GM18519 (cell line): ENCODE measurements at regions not wholly inside any gene's neighbourhood (a gene's known extent, or its start where the extent isn't known, plus 50 kb on each side); places are given as distances from the start of the nearest gene placed in this dataset.
A peak's percentile ranks its signal among the peaks of the same experiment; 100 is the strongest.

ENCODE experiments used
- ATAC-seq: cut with Tn5 transposase; IDR thresholded peaks from one replicate; pipeline ENCODE4 v1.9.1; 2021; ENCODE audit warnings: mild to moderate bottlenecking, moderate library complexity; ENCODE audit not compliant: unreplicated experiment, low FRiP score

DNA sequence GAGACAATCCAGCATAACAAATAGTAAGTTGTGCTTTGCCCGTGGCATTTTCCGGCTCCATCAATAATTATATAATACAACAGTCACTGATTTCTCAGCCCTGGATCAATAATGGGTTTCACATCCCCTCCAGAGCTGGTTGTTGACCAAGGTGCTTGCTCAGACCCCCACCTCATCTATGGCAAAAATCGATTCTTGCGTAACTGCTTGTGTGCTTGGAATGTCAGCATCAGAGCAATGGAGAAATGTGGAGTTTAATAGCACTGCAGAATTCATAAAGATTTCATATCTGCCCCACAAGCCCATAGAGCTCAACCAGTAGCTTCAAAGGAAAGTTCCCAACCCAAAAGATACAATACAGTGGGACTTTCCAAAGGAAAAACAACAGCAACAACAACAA is 1098.5 kb downstream of the IGSF11 start:
- ATAC-seq = no peak

DNA sequence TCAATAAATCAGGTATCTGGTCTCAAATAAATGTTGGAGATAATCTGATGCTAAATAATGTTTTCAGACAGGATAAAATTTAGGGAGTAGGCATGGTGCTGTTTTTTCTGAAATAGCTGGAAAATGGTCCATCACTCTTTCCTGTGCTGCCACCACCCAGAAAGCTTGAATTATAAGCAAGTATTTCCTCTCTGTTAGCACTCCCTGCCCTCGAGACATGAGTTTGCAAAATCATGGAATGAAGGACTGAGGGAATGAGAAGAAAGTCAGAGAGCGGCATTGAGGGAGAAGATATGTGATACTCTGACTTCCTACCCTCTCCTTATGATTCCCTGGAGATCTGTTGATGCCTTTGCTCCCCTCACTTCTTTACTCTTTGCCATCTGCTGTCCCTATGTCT is 1095.7 kb downstream of the IGSF11 start:
- no peak for ATAC-seq

GRCh38 chr3:117939425-117940027 is 1095.1 kb downstream of the IGSF11 start:
- no peak for ATAC-seq

DNA sequence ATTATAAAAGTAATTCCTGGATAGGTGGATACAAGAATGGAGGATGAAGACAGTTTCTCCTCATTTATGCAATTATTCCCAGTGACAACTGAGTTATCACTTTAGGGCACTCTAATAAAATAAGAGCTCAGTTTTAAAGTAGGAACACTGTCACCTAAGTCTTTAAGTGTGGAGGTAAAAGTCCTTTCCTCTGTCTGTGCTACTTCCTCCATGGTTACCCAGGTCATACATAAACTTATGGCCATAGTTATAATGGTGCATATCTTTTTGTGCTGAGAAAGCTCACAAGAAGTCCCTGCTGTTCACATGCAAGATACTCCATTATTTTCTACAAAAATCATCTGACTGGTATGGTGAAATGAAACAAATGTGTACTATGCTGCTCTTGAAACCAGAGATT is 1093.6 kb downstream of the IGSF11 start:
- no peak for ATAC-seq

DNA sequence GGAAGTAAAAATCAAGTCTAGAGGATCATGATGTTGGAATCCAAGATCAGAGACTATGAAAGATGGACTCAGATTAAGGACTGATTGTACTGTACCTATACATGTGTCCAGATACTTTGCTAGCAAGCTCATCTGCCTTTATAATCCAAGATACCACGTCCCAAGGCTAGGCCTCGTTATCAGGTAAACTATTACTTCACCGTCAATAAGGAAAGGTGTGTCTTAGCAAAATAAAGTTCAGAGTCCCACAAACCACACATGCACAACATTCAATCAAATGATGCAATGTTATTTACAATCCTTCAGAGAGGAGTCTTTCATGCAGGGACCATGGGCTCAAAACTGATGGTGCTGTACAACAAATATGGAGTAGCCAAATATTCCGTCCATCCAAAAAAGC is 1092.9 kb downstream of the IGSF11 start:
- no peak for ATAC-seq

- no peak for ATAC-seq
These were observed 1080.5 kb downstream of the IGSF11 start for GRCh38 chr3:117954131-117954530.

GRCh38 chr3:117955196-117955595 is 1079.5 kb downstream of the IGSF11 start:
- no peak for ATAC-seq

- ATAC-seq = no peak
These were observed 1076.6 kb downstream of the IGSF11 start for GRCh38 chr3:117958027-117958426.

DNA sequence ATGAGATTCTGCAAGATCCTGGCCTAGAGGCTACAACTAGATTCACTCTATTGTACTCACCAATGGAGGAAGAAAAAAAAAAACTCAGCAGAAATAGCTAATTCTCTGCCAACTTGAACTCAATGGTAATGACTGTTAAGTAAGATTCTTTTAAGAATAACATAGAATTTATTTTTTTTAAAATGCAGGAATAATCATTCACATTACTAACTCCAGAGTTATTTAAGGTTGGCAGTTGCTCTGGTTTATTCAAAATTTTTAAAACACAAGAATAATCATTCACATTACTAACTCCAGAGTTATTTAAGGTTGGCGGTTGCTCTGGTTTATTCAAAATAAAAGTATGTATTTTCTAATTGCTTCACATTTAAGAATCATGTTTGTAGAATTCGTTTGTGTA is 1071.9 kb downstream of the IGSF11 start:
- ATAC-seq = no peak

DNA sequence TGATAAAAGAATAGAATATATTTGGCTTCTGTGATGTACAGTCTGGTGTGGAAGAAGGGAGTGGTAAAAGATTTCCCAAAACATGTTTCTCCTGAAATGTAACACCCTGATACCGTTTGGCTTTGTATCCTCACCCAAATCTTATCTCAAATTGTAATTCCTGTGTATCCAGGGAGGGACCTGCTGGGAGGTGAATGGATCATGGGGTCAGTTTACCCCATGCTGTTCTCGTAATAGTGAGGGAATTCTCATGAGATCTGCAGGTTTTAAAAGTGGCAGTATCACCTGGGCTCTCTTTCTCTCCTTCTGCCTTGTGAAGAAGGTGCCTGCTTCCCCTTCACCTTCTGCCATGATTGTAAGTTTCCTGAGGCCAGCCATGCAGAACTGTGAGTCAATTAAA is 1070.8 kb downstream of the IGSF11 start:
- ATAC-seq = no peak

- no peak for ATAC-seq
These were observed 1069.8 kb downstream of the IGSF11 start for GRCh38 chr3:117964814-117965213.

GRCh38 chr3:117977504-117978228 is 1057.0 kb downstream of the IGSF11 start:
- ATAC-seq = no peak

- no peak for ATAC-seq
These were observed 1055.2 kb downstream of the IGSF11 start for GRCh38 chr3:117979466-117979865.

DNA sequence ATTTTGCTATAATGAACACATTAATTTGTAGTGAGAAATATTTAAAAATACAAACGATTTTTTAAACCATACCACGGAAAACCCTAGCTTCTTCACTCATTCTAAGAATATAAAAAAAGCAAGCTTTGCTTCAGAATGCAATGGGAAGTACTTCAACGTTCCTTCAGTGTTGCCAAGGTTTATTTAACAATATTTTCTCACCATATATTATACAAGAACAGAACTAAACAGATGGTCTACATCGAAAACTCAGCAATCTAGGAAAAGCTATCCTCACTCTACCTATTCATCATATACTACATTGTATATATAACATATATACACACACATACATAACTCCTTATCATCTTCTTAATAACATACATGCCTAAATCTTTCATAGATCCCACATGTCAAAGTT is 1047.4 kb downstream of the IGSF11 start:
- no peak for ATAC-seq

GRCh38 chr3:117989982-117990381 is 1044.7 kb downstream of the IGSF11 start:
- ATAC-seq = no peak

DNA sequence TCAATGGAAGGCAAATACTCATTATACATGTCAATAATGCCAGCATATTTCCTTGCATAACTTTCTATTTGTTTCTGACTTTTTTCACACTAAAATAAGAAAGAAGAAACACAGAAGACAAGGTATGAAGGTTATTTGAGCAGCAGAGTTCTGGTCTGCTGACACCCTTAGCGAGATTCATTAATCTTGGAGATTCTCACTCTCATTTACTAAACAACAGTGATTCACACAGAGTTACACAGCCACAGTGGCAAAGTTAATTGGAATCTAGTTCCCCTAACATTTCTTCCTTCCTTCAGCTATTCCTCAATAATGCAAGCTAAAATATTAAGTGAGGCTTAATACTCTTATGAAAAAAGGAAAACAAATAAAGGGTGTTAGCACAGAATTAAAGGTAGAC is 1044.0 kb downstream of the IGSF11 start:
- no peak for ATAC-seq

DNA sequence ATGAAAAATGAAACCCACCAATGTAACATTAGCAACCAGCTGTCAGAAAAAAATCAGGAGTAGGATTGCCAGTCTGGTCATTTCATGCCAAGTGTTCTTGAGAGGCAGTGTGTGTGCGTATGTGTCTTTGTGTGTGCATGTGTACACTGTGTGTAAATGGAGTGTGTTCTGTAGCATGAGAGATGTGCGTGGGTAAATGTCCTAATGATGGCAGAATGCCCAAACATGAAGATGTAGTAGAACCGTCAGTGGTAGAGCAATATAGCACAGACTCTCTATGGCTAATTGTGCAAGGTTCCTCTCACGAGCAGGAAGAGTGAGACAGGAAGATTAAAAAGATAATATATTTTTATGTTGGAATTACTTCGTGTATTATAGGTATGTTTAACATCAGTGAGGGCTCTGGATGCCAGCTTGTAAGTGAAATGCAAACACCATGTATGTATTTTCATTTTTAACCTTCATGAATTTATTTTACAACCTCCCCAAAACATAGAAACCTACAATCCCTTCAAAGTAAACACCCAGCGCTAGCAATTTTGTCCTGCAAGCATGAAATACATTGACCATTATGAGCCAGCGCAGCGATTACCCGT is 1038.7 kb downstream of the IGSF11 start:
- ATAC-seq = no peak

- ATAC-seq = peak; percentile 96
These were observed 1037.2 kb downstream of the IGSF11 start for GRCh38 chr3:117997201-117998049.

DNA sequence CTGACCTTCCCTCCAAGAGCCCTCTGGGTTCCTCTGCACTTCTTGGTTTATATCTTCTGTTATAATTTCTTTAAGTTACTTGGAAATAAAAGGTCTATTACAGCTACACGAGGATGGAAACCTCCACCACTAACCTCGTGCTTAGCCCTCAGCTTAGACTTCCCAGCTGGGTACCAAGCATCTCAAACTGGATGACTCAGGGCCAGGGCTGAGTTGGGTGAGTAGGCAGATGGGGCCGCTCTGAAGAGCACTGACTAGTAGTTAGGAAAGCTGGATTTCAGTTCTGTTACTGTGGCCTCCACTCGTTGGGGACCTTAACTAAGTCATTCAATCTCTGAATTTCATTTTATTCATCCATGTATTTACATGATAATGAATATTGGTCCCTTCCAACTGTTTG is 1036.6 kb downstream of the IGSF11 start:
- ATAC-seq = no peak

- no peak for ATAC-seq
These were observed 1034.4 kb downstream of the IGSF11 start for GRCh38 chr3:118000219-118000618.

GRCh38 chr3:118001380-118001779 is 1033.3 kb downstream of the IGSF11 start:
- ATAC-seq = no peak
